Central memory CD8-positive, alpha-beta T cell (primary cell): ENCODE measurements at regions not wholly inside any gene's neighbourhood (a gene's known extent, or its start where the extent isn't known, plus 50 kb on each side); places are given as distances from the start of the nearest gene placed in this dataset.

ENCODE experiments used
- ATAC-seq: fragments of 150-1000 bp; cut with Tn5 transposase; replicated peaks from 2 replicates; pipeline ENCODE4 v1.10.0; 2022; ENCODE audit warnings: mild to moderate bottlenecking, moderate FRiP score, moderate number of reproducible peaks; ENCODE audit not compliant: poor library complexity, severe bottlenecking; ENCODE audit errors: extremely low read depth
- DNase-seq, 2 donors: peaks; one replicate each; pipeline ENCODE4 v3.0.0; 2021; ENCODE audit warnings: low spot score in 2 of 2
- H3K27ac Mint-ChIP-seq: one replicate; pipeline ENCODE4 v1.8.0; 2022; ENCODE audit warnings: low read depth, mild to moderate bottlenecking, moderate library complexity, mixed read lengths
- H3K27me3 Mint-ChIP-seq: one replicate; pipeline ENCODE4 v1.8.0; 2022; ENCODE audit warnings: mixed read lengths
- H3K36me3 Mint-ChIP-seq: one replicate; pipeline ENCODE4 v1.8.0; 2022; ENCODE audit warnings: mild to moderate bottlenecking, moderate library complexity, mixed read lengths; ENCODE audit not compliant: insufficient read depth
- H3K4me1 Mint-ChIP-seq: one replicate; pipeline ENCODE4 v1.8.0; 2022; ENCODE audit warnings: mixed read lengths
- H3K4me3 Mint-ChIP-seq: one replicate; pipeline ENCODE4 v1.8.0; 2022; ENCODE audit warnings: mild to moderate bottlenecking, moderate library complexity, mixed read lengths
- H3K9me3 Mint-ChIP-seq: one replicate; pipeline ENCODE4 v1.8.0; 2022; ENCODE audit warnings: mixed read lengths

DNA sequence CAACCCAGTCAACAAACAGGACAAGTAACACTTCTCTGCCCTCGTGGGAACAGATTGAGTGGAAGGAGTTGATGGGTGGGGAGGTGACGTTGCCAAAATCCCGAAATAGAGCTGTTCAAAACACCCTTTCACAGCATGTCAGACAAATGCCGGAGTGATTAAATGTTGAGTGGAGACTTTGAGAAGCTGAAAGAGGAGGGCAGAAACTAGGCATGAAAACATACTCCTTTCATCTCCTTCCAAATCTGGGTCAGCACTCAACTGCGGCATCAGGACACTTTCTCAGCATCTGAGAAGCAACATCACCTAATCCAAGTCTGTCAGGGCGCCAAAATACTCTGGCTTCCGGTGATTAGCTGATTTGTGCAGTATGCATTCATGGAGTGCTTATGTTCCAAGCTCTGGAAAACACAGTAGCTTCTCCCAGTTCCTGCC, 51.5 kb upstream of the MRI1 start:
- DNase-seq = no peak
- Mint-ChIP-seq H3K27me3 (peaks cover 28% of the 10 kb centered on the region), H3K36me3 (no peaks in the 10 kb centered on the region), H3K4me1 (no peaks in the 10 kb centered on the region), H3K4me3 (no peak overlapping the region), H3K27ac (no peak overlapping the region), H3K9me3 (no peaks in the 10 kb centered on the region)
- ATAC-seq = no peak

DNA sequence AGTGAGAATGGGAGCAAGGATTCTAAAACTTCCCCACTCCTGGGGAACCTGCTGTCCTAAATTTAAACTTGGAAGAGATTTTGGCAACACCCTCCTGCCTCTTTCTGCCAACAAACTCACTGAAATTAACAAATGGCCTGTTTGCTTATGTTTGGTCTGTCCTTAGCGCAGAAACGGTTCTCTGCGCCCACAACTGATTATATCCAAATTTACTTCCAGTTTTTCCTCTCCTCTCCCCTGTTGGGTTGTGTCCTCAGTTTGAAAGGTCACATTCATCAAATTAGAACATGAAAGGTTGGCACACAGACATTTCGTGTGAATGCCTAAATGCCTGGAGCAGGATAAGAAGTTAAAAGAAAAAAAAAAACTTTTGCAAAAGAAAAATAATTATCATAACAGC, 56.4 kb upstream of the MRI1 start:
- H3K4me1 Mint-ChIP-seq = no peaks in the 10 kb centered on the region
- ATAC-seq (no peak), DNase-seq (no peak)
- H3K36me3 Mint-ChIP-seq = no peaks in the 10 kb centered on the region
- no peak overlapping the region for H3K27ac Mint-ChIP-seq
- H3K27me3 Mint-ChIP-seq = peaks cover 18% of the 10 kb centered on the region
- no peak overlapping the region for H3K4me3 Mint-ChIP-seq
- H3K9me3 Mint-ChIP-seq = no peaks in the 10 kb centered on the region

DNA sequence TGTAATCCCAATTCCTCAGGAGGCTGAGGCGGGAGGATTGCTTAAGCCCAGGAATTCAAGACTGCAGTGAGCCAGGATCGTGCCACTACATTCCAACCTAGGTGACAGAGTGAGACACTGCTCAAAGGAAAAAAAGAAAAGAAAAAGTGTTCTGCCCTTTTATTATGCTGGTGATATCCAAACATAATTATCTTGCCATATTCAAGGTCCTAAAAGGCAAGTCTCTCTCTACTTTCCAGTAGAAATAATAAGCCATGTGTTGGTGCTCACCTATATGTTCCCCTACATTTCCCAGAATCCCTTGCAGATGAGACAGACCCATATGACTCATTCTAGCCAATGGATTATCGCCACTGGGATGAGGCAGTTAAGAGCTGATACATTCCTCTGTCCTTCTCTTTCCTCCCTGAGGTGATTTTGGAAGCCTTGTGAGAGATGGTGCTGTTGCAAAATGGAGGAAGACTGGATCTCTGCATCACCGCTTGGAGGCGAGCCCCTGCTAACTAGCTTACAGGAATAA, 58.3 kb upstream of the MRI1 start:
- Mint-ChIP-seq H3K36me3 (no peaks in the 10 kb centered on the region), H3K4me3 (no peak overlapping the region), H3K27ac (no peak overlapping the region)

DNA sequence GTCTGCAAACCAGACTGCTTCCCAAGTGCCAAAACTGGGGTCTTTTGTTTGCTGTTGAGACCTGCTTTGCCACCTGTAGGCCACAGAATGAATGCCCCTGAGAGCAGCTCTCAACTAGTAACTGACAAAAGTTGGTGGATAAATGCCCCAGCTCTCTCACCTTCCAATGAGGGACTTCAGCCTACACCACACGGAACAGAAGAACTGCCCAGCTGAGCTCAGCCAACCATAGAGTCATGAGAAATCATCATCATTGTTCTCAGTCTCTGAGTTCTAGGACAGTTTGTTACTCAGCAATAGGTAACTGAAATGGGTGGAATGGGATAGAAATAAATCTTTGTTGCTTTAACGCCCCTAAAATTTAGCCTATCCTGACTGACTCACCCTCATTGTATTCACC, 59.1 kb upstream of the MRI1 start:
- ATAC-seq (no peak), DNase-seq (no peak)
- H3K36me3 Mint-ChIP-seq = no peaks in the 10 kb centered on the region
- no peaks in the 10 kb centered on the region for H3K4me1 Mint-ChIP-seq
- peaks cover 30% of the 10 kb centered on the region for H3K27me3 Mint-ChIP-seq
- H3K4me3 Mint-ChIP-seq = no peak overlapping the region
- no peaks in the 10 kb centered on the region for H3K9me3 Mint-ChIP-seq
- H3K27ac Mint-ChIP-seq = no peak overlapping the region

More for the DNA sequence above, 58.3 kb upstream of the MRI1 start:
- Mint-ChIP-seq H3K4me1 (no peaks in the 10 kb centered on the region), H3K27me3 (peaks cover 29% of the 10 kb centered on the region), H3K9me3 (no peaks in the 10 kb centered on the region)
- ATAC-seq = no peak
- DNase-seq = no peak

DNA sequence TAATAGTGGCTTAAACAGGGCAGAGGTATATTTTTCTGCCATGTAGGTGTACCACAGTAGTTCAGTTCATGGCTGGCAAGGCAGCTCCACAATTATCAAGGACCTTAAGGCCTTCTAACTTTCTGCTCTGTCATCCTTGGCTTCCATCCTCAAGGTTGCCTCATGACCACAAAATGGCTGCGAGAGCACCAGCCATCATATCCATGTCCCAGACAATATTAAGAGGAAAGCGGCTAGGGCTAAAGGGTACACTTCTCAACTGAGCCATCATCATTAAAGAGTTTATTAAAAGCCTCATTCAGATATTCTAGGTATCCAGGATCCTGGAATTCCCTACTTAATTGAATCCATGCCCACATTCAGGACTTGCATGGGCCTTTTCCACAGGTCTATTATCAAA, 62.7 kb upstream of the MRI1 start:
- Mint-ChIP-seq H3K27ac (no peak overlapping the region), H3K4me3 (no peak overlapping the region), H3K36me3 (no peaks in the 10 kb centered on the region), H3K4me1 (no peaks in the 10 kb centered on the region), H3K9me3 (no peaks in the 10 kb centered on the region), H3K27me3 (peaks cover 44% of the 10 kb centered on the region)
- no peak for DNase-seq
- ATAC-seq = no peak

DNA sequence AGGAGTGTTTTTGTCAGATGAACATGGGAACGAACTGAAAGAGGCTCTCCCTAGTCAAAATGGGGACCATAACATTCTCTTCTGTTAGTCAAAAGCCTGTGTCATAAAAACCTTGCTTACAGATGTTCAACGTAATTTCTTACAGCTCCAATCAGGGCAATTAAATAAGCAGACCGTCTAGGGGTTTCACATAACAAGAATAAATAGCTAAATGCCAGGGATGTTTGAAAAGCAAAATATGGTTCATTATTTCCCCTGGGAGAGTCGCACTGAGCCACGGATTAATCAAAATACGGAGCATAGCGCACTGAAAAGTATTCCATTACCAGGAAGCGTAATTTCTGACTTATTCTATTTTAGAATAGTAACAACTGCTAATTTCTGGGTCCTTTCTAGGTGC, 63.7 kb upstream of the MRI1 start:
- DNase-seq = no peak
- no peak overlapping the region for H3K4me3 Mint-ChIP-seq
- H3K36me3 Mint-ChIP-seq = no peaks in the 10 kb centered on the region
- no peaks in the 10 kb centered on the region for H3K4me1 Mint-ChIP-seq
- no peak overlapping the region for H3K27ac Mint-ChIP-seq
- H3K27me3 Mint-ChIP-seq = peaks cover 51% of the 10 kb centered on the region
- no peak for ATAC-seq
- H3K9me3 Mint-ChIP-seq = no peaks in the 10 kb centered on the region

DNA sequence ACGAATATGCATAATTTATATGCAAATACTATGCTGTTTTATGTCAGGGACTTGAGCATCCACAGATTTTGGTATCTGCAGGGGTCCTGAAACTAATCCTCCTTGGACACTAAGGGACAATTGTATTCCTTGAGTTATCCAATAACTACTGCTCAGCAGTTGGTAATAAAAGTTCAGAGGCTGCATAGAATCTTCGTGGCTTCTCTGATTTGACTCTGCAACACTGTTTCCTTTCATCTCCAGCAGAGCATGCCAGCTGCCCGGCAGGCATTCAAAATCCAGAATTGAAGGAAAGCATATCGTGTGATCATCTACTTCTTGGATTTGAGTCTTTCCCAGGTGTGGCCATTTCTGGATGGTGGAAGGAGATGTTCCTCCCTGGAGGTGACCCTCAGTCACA, 64.5 kb upstream of the MRI1 start:
- Mint-ChIP-seq H3K27ac (no peak overlapping the region), H3K27me3 (peaks cover 53% of the 10 kb centered on the region), H3K36me3 (no peaks in the 10 kb centered on the region), H3K9me3 (no peaks in the 10 kb centered on the region), H3K4me1 (no peaks in the 10 kb centered on the region), H3K4me3 (no peak overlapping the region)
- no peak for ATAC-seq
- DNase-seq = no peak

DNA sequence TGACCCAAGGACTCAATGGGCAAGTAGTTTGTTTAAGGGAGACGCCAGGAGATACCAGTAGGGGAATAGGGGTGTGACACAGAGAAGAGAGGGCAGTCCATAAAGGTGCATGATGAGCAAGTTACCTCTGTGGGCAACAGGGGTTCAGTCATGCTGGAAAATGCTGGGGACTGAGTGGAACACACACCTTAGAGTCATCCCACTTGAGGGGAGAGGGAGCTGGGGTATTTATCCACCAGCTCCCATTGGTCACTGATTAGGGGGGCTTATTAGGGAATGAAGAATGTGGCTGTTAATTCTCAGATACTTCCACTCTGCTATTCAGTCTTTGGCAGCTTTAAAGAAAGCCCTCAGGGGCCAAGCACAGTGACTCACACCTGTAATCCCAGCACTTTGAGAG, 67.5 kb upstream of the MRI1 start:
- H3K36me3 Mint-ChIP-seq = no peaks in the 10 kb centered on the region
- H3K27me3 Mint-ChIP-seq = peaks cover 62% of the 10 kb centered on the region
- no peak overlapping the region for H3K27ac Mint-ChIP-seq
- H3K4me3 Mint-ChIP-seq = no peak overlapping the region
- no peak for DNase-seq
- no peaks in the 10 kb centered on the region for H3K9me3 Mint-ChIP-seq
- no peak for ATAC-seq
- H3K4me1 Mint-ChIP-seq = no peaks in the 10 kb centered on the region

DNA sequence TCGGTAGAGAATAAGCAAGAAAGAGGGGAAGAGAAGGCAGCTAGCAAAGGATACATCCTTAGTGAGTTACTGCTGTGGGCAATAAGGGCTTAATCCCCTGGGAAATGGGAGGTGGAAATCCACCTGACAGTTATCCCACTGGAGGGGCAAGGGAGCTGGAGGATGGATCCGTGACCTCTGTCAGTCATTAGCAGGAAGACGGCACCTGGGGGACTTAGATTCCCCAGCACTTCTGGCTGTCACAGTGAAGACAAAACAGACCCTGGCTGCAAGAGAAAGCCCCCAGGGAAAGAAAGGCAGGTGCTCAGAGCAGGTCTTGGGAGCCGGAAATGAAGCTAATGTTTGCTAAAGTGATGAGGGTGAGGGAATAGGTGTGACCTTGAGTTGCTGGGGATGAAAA, 70.4 kb upstream of the MRI1 start:
- no peak overlapping the region for H3K27ac Mint-ChIP-seq
- H3K9me3 Mint-ChIP-seq = no peaks in the 10 kb centered on the region
- H3K4me1 Mint-ChIP-seq = no peaks in the 10 kb centered on the region

DNA sequence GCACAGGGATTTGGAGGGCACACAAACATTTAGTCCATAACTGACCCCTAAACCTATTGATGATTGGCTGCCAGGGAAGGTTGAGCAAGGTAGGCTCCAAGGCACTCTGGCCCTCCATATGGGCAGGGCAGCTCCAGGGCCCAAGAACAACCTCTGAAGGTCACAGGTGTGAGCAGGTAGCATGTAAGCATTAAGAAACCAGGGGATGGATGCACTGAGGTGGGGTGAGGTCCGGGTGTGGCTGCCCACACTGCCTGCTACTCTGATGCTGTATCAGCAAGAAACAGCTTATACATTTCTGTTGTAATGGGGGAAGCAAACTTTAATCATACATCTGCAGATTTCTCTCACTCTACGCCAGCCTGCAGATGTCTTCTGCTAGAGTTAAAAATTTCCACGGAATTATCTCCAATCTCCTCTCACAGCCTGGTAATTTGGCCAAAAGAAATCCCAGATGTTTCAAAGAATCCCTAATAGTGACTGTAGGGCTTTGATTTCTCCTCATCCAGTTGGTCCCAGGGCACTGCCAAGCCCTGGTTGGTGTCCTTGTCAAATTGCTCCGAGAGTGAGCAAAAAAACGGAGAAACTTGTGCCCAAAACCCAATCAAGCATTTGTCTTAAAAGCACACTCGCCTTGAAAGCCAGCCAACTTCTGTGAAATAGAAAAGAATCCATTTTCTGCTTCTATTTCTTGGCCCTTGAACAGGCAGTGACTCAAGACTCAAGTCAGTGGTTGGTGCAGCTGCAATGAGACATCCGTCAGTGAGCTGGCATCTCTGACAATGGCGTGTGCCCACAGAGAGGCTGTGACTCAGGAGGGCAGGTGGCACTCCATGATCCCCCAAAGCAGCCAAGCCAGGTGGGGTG, 72.5 kb upstream of the MRI1 start:
- no peaks in the 10 kb centered on the region for H3K36me3 Mint-ChIP-seq
- no peaks in the 10 kb centered on the region for H3K4me1 Mint-ChIP-seq
- H3K4me3 Mint-ChIP-seq = no peak overlapping the region
- H3K27me3 Mint-ChIP-seq = peaks cover 58% of the 10 kb centered on the region
- ATAC-seq = no peak
- no peak overlapping the region for H3K27ac Mint-ChIP-seq
- DNase-seq = no peak
- H3K9me3 Mint-ChIP-seq = no peaks in the 10 kb centered on the region

More for the DNA sequence above, 70.4 kb upstream of the MRI1 start:
- Mint-ChIP-seq H3K4me3 (no peak overlapping the region), H3K27me3 (peaks cover 65% of the 10 kb centered on the region), H3K36me3 (no peaks in the 10 kb centered on the region)
- DNase-seq (no peak), ATAC-seq (no peak)

DNA sequence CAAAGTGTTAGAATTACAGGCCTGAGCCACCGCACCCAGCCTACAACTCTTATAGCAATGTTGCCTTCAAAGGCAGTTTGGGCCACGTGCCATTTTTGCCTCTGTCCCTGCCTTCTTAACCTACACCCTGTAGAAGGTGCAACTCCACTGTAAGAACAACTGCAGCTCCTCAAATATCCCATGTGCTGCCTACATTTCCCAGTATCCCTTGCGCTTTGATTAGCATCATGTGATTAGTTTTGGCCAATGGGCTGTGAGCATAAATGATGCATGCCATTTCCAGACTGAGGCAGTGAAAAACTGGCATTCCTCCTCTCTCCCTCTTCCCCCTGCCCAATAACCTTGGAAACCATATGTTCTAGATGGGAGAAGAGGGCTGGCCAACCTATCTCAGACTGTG, 75.2 kb upstream of the MRI1 start:
- H3K4me3 Mint-ChIP-seq = no peak overlapping the region
- peaks cover 42% of the 10 kb centered on the region for H3K27me3 Mint-ChIP-seq
- H3K36me3 Mint-ChIP-seq = no peaks in the 10 kb centered on the region
- no peaks in the 10 kb centered on the region for H3K9me3 Mint-ChIP-seq
- ATAC-seq (no peak), DNase-seq (no peak)
- no peak overlapping the region for H3K27ac Mint-ChIP-seq
- no peaks in the 10 kb centered on the region for H3K4me1 Mint-ChIP-seq

DNA sequence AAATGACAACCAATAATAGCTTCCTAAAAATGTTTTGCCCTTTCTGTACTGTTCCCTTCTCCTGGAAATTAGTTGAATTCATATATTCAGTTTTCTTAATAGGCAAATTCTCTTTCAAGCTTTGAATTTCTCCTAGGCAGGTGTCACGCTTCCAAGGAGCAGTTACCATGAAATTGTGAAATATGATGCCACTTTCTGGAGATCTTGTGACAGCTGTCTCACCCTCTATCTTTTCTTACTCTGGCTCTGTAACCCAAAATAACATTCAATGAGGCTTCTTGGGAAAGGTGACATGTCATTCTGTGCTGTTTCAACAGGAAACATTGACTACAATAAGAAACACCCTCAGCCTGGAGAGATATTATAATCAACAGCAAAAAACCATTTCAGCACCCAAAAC, 80.3 kb upstream of the MRI1 start:
- H3K4me3 Mint-ChIP-seq = no peak overlapping the region
- ATAC-seq (no peak), DNase-seq (no peak)
- H3K27ac Mint-ChIP-seq = no peak overlapping the region
- no peaks in the 10 kb centered on the region for H3K4me1 Mint-ChIP-seq
- H3K27me3 Mint-ChIP-seq = peaks cover 15% of the 10 kb centered on the region
- peaks cover 8% of the 10 kb centered on the region for H3K9me3 Mint-ChIP-seq
- no peaks in the 10 kb centered on the region for H3K36me3 Mint-ChIP-seq

DNA sequence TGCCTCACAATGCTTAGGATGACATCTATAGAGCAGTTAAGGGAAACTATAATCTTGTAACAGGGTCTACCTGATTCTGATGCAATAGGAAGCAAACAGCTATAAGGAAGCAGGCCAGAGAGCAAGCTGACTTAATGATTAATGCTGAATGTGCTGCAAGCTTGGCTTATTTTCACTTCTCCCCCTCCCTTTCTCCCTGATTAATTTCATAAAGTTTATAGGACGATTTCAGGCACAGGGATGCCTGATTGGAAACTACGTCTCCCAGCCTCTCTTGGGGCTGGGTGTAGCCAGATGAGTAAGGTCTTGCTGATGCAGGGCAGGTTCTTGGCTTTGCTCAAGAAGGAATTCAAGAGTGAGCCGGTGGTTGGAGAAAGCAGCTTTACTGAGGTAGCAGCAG, 82.8 kb upstream of the MRI1 start:
- Mint-ChIP-seq H3K27me3 (peaks cover 30% of the 10 kb centered on the region), H3K4me3 (no peak overlapping the region), H3K27ac (no peak overlapping the region), H3K4me1 (no peaks in the 10 kb centered on the region), H3K36me3 (no peaks in the 10 kb centered on the region), H3K9me3 (peaks cover 13% of the 10 kb centered on the region)
- no peak for DNase-seq
- ATAC-seq = no peak
